C4-2B (cell line): ENCODE measurements at regions not wholly inside any gene's neighbourhood (a gene's known extent, or its start where the extent isn't known, plus 50 kb on each side); places are given as distances from the start of the nearest gene placed in this dataset.

Experiments used
- H3K27ac ChIP-seq: fragments of 450-650 bp; 2 replicates; pipeline ENCODE4 v1.5.1; 2017
- CTCF ChIP-seq: fragments of 450-650 bp; conservative IDR thresholded peaks from 2 replicates; pipeline ENCODE4 v1.5.1; 2017; ENCODE audit warnings: mild to moderate bottlenecking
- ZFX ChIP-seq: fragments of 450-650 bp; IDR thresholded peaks from 2 replicates; pipeline ENCODE4 v1.6.1; 2017

- TF ChIP-seq CTCF = no peak
- TF ChIP-seq ZFX = no peak
- H3K27ac ChIP-seq = no peak overlapping the region
These were observed 172.7 kb downstream of the DIRAS2 start for GRCh38 chr9:90469865-90470387.

GRCh38 chr9:90476058-90476457 is 166.6 kb downstream of the DIRAS2 start:
- TF ChIP-seq CTCF (no peak), ZFX (no peak)
- no peak overlapping the region for H3K27ac ChIP-seq

GRCh38 chr9:90477535-90477934 is 165.1 kb downstream of the DIRAS2 start:
- H3K27ac ChIP-seq = no peak overlapping the region
- TF ChIP-seq ZFX = no peak

- H3K27ac ChIP-seq = no peak overlapping the region
- no peak for TF ChIP-seq CTCF
- no peak for TF ChIP-seq ZFX
These were observed 163.8 kb downstream of the DIRAS2 start for GRCh38 chr9:90478821-90479220.

- TF ChIP-seq CTCF = no peak
- no peak for TF ChIP-seq ZFX
- no peak overlapping the region for H3K27ac ChIP-seq
These were observed 157.6 kb downstream of the DIRAS2 start for GRCh38 chr9:90485028-90485427.

GRCh38 chr9:90489066-90489465 is 153.6 kb downstream of the DIRAS2 start:
- no peak for TF ChIP-seq ZFX
- no peak for TF ChIP-seq CTCF
- no peak overlapping the region for H3K27ac ChIP-seq

GRCh38 chr9:90499761-90500160 is 142.9 kb downstream of the DIRAS2 start:
- H3K27ac ChIP-seq = no peak overlapping the region
- no peak for TF ChIP-seq ZFX
- no peak for TF ChIP-seq CTCF

- no peak for TF ChIP-seq CTCF
- no peak for TF ChIP-seq ZFX
- no peak overlapping the region for H3K27ac ChIP-seq
These were observed 140.5 kb downstream of the DIRAS2 start for GRCh38 chr9:90502134-90502533.
